Ishikawa (cell line): ENCODE measurements at regions not wholly inside any gene's neighbourhood (a gene's known extent, or its start where the extent isn't known, plus 50 kb on each side); places are given as distances from the start of the nearest gene placed in this dataset.

ENCODE experiments used
- REST ChIP-seq: IDR thresholded peaks from 2 replicates; pipeline ENCODE4 v1.6.1; 2012; ENCODE audit warnings: low read depth, mild to moderate bottlenecking

DNA sequence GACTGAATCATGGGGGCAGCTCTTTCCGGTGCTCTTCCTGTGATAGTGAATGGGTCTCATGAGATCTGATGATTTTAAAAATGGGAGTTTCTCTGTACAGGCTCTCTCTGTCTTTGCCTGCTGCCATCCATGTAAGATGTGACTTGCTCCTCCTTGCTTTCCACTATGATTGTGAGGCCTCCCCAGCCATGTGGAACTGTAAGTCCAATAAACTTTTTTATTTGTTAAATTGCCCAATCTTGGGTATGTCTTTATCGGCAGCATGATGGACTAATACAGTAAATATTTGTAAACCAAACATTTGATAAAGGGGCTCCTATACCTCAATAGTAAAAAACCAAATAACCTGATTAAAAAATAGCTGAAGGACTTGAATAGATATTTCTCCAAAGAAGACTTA, 77.3 kb downstream of the INSIG2 start:
- no peak for TF ChIP-seq REST
